ENCODE measurements at regions not wholly inside any gene's neighbourhood (a gene's known extent, or its start where the extent isn't known, plus 50 kb on each side); places are given as distances from the start of the nearest gene placed in this dataset.

- DNase-seq (no peak), ATAC-seq (no peak), FAIRE-seq (no peak)
- Histone ChIP-seq H3K9me3 (no peaks in the 10 kb centered on the region), H3K36me3 (no peaks in the 10 kb centered on the region), H3K27ac (no peak overlapping the region), H3K27me3 (no peaks in the 10 kb centered on the region), H3K4me1 (no peaks in the 10 kb centered on the region), H3K4me3 (no peak overlapping the region)
- intact Hi-C loops (cut with DNase I) = no loop called here
- TF ChIP-seq CTCF (IDR thresholded peaks at IDR 0.05) = no peak
- 64% methylated on average over 3 of the region's 3 CpGs for WGBS, 2 donors
These were observed 221.3 kb downstream of the INSC start for GRCh38 chr11:15336021-15336420.

GRCh38 chr11:15339302-15339701 is 224.6 kb downstream of the INSC start:
- Histone ChIP-seq H3K4me1 (no peaks in the 10 kb centered on the region), H3K27me3 (no peaks in the 10 kb centered on the region), H3K27ac (no peak overlapping the region), H3K4me3 (no peak overlapping the region), H3K9me3 (no peaks in the 10 kb centered on the region), H3K36me3 (no peaks in the 10 kb centered on the region)
- DNase-seq (no peak), FAIRE-seq (no peak), ATAC-seq (no peak)
- TF ChIP-seq CTCF (IDR thresholded peaks at IDR 0.05) = no peak
- 73 to 93% methylated on average over 1 of the region's 1 CpG for WGBS, 2 donors
- intact Hi-C loops (cut with DNase I) = no loop called here

- no peaks in the 10 kb centered on the region for H3K27me3 ChIP-seq
- no peak for DNase-seq
- intact Hi-C loops (cut with DNase I) = no loop called here
- H3K4me1 ChIP-seq = no peaks in the 10 kb centered on the region
- TF ChIP-seq CTCF (IDR thresholded peaks at IDR 0.05) = no peak
- WGBS, 2 donors = 52 to 58% methylated on average over 1 of the region's 1 CpG
- no peaks in the 10 kb centered on the region for H3K36me3 ChIP-seq
- FAIRE-seq = no peak
- H3K4me3 ChIP-seq = no peak overlapping the region
- no peak overlapping the region for H3K27ac ChIP-seq
- H3K9me3 ChIP-seq = no peaks in the 10 kb centered on the region
- ATAC-seq = no peak
These were observed 226.9 kb downstream of the INSC start for GRCh38 chr11:15341587-15341986.

GRCh38 chr11:15342163-15342562 is 227.4 kb downstream of the INSC start:
- ATAC-seq (no peak), FAIRE-seq (no peak), DNase-seq (no peak)
- 66 to 68% methylated on average over 2 of the region's 2 CpGs for WGBS, 2 donors
- Histone ChIP-seq H3K4me1 (no peaks in the 10 kb centered on the region), H3K4me3 (no peak overlapping the region), H3K27ac (no peak overlapping the region), H3K9me3 (no peaks in the 10 kb centered on the region), H3K27me3 (no peaks in the 10 kb centered on the region), H3K36me3 (no peaks in the 10 kb centered on the region)
- intact Hi-C loops (cut with DNase I) = no loop called here
- no peak for TF ChIP-seq CTCF (IDR thresholded peaks at IDR 0.05)

GRCh38 chr11:15346907-15347306 is 232.2 kb downstream of the INSC start:
- Histone ChIP-seq H3K27me3 (no peaks in the 10 kb centered on the region), H3K36me3 (no peaks in the 10 kb centered on the region), H3K9me3 (no peaks in the 10 kb centered on the region), H3K27ac (no peak overlapping the region), H3K4me1 (no peaks in the 10 kb centered on the region), H3K4me3 (no peak overlapping the region)
- FAIRE-seq (no peak), ATAC-seq (no peak), DNase-seq (no peak)
- 38 to 52% methylated on average over 4 of the region's 4 CpGs for WGBS, 2 donors
- intact Hi-C loops (cut with DNase I) = no loop called here
- no peak for TF ChIP-seq CTCF (IDR thresholded peaks at IDR 0.05)
